ENCODE measurements at regions not wholly inside any gene's neighbourhood (a gene's known extent, or its start where the extent isn't known, plus 50 kb on each side); places are given as distances from the start of the nearest gene placed in this dataset.
"Not testable (repeated sequence)": the region's sequence is repeated elsewhere in the genome, so short reads cannot be mapped to it uniquely, and the experiment has no call there.

DNA sequence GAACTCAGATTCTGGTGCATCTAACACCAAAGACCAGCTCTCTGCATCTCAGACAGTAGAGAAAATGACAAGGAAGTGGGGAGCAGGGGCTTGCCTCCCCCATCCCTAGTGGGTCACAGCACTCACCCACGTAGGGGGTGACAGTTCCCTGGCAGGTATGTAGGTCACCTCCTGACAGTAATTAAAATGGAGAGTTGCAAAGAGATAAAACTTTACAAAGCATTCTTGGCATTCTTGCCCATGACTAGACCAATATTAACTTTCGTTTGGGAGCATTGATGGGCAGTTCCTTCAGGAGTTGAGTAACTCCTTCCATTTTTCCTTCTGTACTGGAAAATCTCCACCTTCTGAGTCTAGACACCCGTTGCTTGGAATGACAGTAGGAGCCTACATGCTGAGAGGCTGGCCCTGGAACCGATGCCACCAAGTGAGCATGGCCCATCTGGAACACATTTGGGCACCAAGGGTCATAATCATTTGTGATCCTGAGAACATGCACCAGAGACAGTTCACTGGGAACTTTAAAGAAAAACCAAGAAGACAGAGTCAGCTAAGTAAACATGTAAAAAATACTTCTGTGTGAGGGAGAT is 81.5 kb upstream of the MSX2 start:
- DNase-seq (ENCODE audit: low spot score), result no peak
- WGBS (ENCODE audit: low lambda C conversion rate, missing lambda C conversion rate), result 19% methylated on average over 4 of the region's 4 CpGs

DNA sequence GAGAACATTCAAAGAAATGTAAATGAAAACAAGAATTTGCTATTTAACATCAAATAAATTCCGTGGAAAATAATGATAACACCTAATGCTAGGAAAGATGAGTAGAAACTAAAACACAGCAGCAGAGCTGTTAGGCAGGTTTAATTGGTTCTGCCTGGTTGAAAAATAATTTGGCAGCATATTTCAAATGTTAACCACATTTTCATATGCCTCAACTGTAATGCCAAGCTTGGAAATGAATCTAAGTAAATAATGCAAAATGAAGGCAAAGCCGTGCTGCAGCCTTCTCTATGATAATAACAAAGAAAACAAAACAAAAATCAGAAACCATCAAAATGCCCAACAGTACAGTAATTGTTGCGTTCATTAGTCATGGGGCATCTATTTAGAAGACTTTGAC is 79.9 kb upstream of the MSX2 start:
- Histone ChIP-seq H3K27ac (no peak overlapping the region), H3K4me1 (ENCODE audit: insufficient read depth) (peaks cover 6% of the 10 kb centered on the region), H3K9me2 (replicated peaks; ENCODE audit: insufficient read depth) (no peaks in the 10 kb centered on the region), H2AFZ (no peak overlapping the region), H3K79me2 (no peaks in the 10 kb centered on the region), H3K27me3 (no peaks in the 10 kb centered on the region), H3K36me3 (replicated peaks; ENCODE audit: insufficient read depth, low read depth) (no peaks in the 10 kb centered on the region), H3K9me3 (ENCODE audit: low read depth) (no peaks in the 10 kb centered on the region), H4K20me1 (ENCODE audit: insufficient read depth, poor library complexity, severe bottlenecking) (no peaks in the 10 kb centered on the region), H3K4me2 (no peak overlapping the region), H3K4me3 (no peak overlapping the region)
- DNase-seq (ENCODE audit: low spot score), result no peak
- WGBS (ENCODE audit: low lambda C conversion rate, missing lambda C conversion rate), result 87% methylated on average over 3 of the region's 3 CpGs
- TF ChIP-seq, protein P1, sequence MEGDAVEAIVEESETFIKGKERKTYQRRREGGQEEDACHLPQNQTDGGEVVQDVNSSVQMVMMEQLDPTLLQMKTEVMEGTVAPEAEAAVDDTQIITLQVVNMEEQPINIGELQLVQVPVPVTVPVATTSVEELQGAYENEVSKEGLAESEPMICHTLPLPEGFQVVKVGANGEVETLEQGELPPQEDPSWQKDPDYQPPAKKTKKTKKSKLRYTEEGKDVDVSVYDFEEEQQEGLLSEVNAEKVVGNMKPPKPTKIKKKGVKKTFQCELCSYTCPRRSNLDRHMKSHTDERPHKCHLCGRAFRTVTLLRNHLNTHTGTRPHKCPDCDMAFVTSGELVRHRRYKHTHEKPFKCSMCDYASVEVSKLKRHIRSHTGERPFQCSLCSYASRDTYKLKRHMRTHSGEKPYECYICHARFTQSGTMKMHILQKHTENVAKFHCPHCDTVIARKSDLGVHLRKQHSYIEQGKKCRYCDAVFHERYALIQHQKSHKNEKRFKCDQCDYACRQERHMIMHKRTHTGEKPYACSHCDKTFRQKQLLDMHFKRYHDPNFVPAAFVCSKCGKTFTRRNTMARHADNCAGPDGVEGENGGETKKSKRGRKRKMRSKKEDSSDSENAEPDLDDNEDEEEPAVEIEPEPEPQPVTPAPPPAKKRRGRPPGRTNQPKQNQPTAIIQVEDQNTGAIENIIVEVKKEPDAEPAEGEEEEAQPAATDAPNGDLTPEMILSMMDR (IDR thresholded peaks at IDR 0.05; ENCODE audit: poor library complexity), result no peak
- TF ChIP-seq EZH2phosphoT487 (IDR thresholded peaks at IDR 0.05; ENCODE audit: low read depth, severe bottlenecking, unreplicated experiment), result no peak
- TF ChIP-seq EZH2 (IDR thresholded peaks at IDR 0.05; ENCODE audit: borderline replicate concordance), result no peak

More for the DNA sequence above, 81.5 kb upstream of the MSX2 start:
- no peaks in the 10 kb centered on the region for H3K9me3 ChIP-seq (ENCODE audit: low read depth)
- H3K9me2 ChIP-seq (replicated peaks; ENCODE audit: insufficient read depth), result no peaks in the 10 kb centered on the region
- no peaks in the 10 kb centered on the region for H3K36me3 ChIP-seq (replicated peaks; ENCODE audit: insufficient read depth, low read depth)
- H3K27ac ChIP-seq, result no peak overlapping the region
- H3K79me2 ChIP-seq, result no peaks in the 10 kb centered on the region
- no peak overlapping the region for H2AFZ ChIP-seq
- peaks cover 6% of the 10 kb centered on the region for H3K4me1 ChIP-seq (ENCODE audit: insufficient read depth)
- no peaks in the 10 kb centered on the region for H4K20me1 ChIP-seq (ENCODE audit: insufficient read depth, poor library complexity, severe bottlenecking)
- no peak overlapping the region for H3K4me3 ChIP-seq
- H3K4me2 ChIP-seq, result no peak overlapping the region
- H3K27me3 ChIP-seq, result no peaks in the 10 kb centered on the region
- no peak for TF ChIP-seq EZH2 (IDR thresholded peaks at IDR 0.05; ENCODE audit: borderline replicate concordance)

DNA sequence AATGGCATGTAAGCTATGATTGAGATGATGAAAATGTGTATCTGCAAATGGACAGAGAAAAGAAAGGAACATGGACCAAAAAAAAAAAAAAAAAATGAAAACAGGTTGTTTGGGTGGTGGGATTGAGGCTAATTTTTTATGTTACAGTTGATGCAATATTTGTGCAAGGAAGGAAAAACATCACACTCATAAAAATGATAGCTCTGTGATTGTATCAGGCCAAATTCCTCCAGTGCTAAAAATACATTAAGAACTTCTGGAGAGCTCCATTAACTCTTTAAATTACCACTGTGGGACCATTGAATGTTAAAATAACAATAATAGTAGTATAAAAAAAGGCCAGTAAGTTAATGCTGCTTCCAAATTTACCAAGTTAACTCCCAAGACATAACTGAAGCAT is 79.5 kb upstream of the MSX2 start:
- no peak for DNase-seq (ENCODE audit: low spot score)
- TF ChIP-seq, protein P1 (IDR thresholded peaks at IDR 0.05; ENCODE audit: poor library complexity), result no peak
- TF ChIP-seq EZH2 (IDR thresholded peaks at IDR 0.05; ENCODE audit: borderline replicate concordance), result no peak
- TF ChIP-seq EZH2phosphoT487 (IDR thresholded peaks at IDR 0.05; ENCODE audit: low read depth, severe bottlenecking, unreplicated experiment), result no peak
- Histone ChIP-seq H4K20me1 (ENCODE audit: insufficient read depth, poor library complexity, severe bottlenecking) (no peaks in the 10 kb centered on the region), H3K36me3 (replicated peaks; ENCODE audit: insufficient read depth, low read depth) (no peaks in the 10 kb centered on the region), H3K4me1 (ENCODE audit: insufficient read depth) (peaks cover 6% of the 10 kb centered on the region), H2AFZ (no peak overlapping the region), H3K9me3 (ENCODE audit: low read depth) (no peaks in the 10 kb centered on the region), H3K9me2 (replicated peaks; ENCODE audit: insufficient read depth) (no peaks in the 10 kb centered on the region), H3K79me2 (no peaks in the 10 kb centered on the region), H3K4me2 (no peak overlapping the region), H3K27me3 (no peaks in the 10 kb centered on the region), H3K27ac (no peak overlapping the region), H3K4me3 (no peak overlapping the region)

DNA sequence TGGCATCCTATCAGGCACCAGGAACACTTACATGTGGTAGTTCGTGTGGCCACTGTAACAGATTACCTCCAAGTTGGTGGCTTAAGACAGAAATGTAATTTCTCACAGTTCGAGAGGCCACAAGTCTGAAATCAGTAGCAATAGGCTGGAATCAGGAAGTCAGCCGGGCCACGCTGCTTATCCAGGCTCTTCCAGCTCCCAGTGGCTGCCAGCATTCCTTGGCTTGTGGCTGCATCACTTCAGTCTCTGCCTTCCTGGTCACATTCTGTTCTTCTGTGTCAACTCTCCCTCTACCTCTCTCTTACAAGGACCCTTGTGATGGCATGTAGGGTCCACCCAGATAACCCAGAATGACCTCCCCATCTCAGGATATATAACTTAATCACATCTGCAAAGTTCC is 78.7 kb upstream of the MSX2 start:
- DNase-seq (ENCODE audit: low spot score), result no peak
- TF ChIP-seq EZH2phosphoT487 (IDR thresholded peaks at IDR 0.05; ENCODE audit: low read depth, severe bottlenecking, unreplicated experiment) (no peak), EZH2 (IDR thresholded peaks at IDR 0.05; ENCODE audit: borderline replicate concordance) (no peak)
- TF ChIP-seq, protein P1 (IDR thresholded peaks at IDR 0.05; ENCODE audit: poor library complexity), result no peak
- Histone ChIP-seq H3K36me3 (replicated peaks; ENCODE audit: insufficient read depth, low read depth) (no peaks in the 10 kb centered on the region), H3K27ac (no peak overlapping the region), H3K4me2 (no peak overlapping the region), H4K20me1 (ENCODE audit: insufficient read depth, poor library complexity, severe bottlenecking) (no peaks in the 10 kb centered on the region), H3K4me3 (no peak overlapping the region), H3K4me1 (ENCODE audit: insufficient read depth) (peaks cover 6% of the 10 kb centered on the region), H3K9me3 (ENCODE audit: low read depth) (no peaks in the 10 kb centered on the region), H3K9me2 (replicated peaks; ENCODE audit: insufficient read depth) (no peaks in the 10 kb centered on the region), H3K27me3 (no peaks in the 10 kb centered on the region), H2AFZ (no peak overlapping the region), H3K79me2 (no peaks in the 10 kb centered on the region)
- whole genome bisulfite sequencing (ENCODE audit: low lambda C conversion rate, missing lambda C conversion rate), result over 99% methylated on average over 4 of the region's 4 CpGs

DNA sequence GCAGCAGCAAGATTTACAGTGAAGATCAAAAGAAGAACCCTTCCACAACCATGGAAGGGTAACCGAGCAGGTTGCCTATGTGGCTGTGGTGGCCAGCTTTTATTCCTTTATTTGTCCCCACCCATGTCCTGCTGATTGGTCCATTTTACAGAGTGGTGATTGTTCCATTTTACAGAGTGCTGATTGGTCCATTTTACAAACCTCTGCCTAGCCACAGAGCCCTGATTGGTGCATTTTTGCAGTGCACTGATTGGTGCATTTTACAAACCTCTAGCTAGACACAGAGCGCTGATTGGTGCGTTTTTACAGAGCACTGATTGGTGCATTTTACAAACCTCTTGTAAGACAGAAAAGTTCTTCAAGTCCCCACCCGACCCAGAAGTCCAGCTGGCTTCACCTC is 75.8 kb upstream of the MSX2 start:
- H3K27me3 ChIP-seq; H3K27ac ChIP-seq; H2AFZ ChIP-seq; H4K20me1 ChIP-seq (ENCODE audit: insufficient read depth, poor library complexity, severe bottlenecking); H3K9me2 ChIP-seq (replicated peaks; ENCODE audit: insufficient read depth); H3K4me3 ChIP-seq; H3K36me3 ChIP-seq (replicated peaks; ENCODE audit: insufficient read depth, low read depth); DNase-seq (ENCODE audit: low spot score); H3K79me2 ChIP-seq; H3K4me2 ChIP-seq; H3K9me3 ChIP-seq (ENCODE audit: low read depth); H3K4me1 ChIP-seq (ENCODE audit: insufficient read depth): not testable (repeated sequence)
- 86% methylated on average over 4 of the region's 4 CpGs for WGBS (ENCODE audit: low lambda C conversion rate, missing lambda C conversion rate)
